ENCODE measurements at regions not wholly inside any gene's neighbourhood (a gene's known extent, or its start where the extent isn't known, plus 50 kb on each side); places are given as distances from the start of the nearest gene placed in this dataset.
"Not testable (repeated sequence)": the region's sequence is repeated elsewhere in the genome, so short reads cannot be mapped to it uniquely, and the experiment has no call there.

- DNase-seq (ENCODE audit: low read depth in 2 of 2), result not testable (repeated sequence)
Measured at GRCh38 chr3:106531771-106532329, 663.0 kb upstream of the CBLB start.

GRCh38 chr3:106533093-106533787, 664.4 kb upstream of the CBLB start:
- DNase-seq (ENCODE audit: low read depth in 2 of 2), result no peak

GRCh38 chr3:106533788-106534160, 665.0 kb upstream of the CBLB start:
- no peak for DNase-seq (ENCODE audit: low read depth in 2 of 2)

- DNase-seq (ENCODE audit: low read depth in 2 of 2), result peak; percentile 18 to 31
Measured at GRCh38 chr3:106534206-106534605, 665.4 kb upstream of the CBLB start.

GRCh38 chr3:106540743-106541142, 671.9 kb upstream of the CBLB start:
- DNase-seq (ENCODE audit: low read depth in 2 of 2), result no peak

- no peak for DNase-seq (ENCODE audit: low read depth in 2 of 2)
Measured at GRCh38 chr3:106542101-106542769, 673.4 kb upstream of the CBLB start.

- no peak for DNase-seq (ENCODE audit: low read depth in 2 of 2)
Measured at GRCh38 chr3:106552351-106553043, 683.7 kb upstream of the CBLB start.

- DNase-seq (ENCODE audit: low read depth in 2 of 2), result no peak
Measured at GRCh38 chr3:106560451-106560966, 691.7 kb upstream of the CBLB start.

- no peak for DNase-seq (ENCODE audit: low read depth in 2 of 2)
Measured at GRCh38 chr3:106566277-106566676, 697.5 kb upstream of the CBLB start.

- no peak for DNase-seq (ENCODE audit: low read depth in 2 of 2)
Measured at GRCh38 chr3:106570426-106570825, 701.6 kb upstream of the CBLB start.

- no peak for DNase-seq (ENCODE audit: low read depth in 2 of 2)
Measured at GRCh38 chr3:106573605-106574004, 704.8 kb upstream of the CBLB start.

GRCh38 chr3:106575029-106575428, 706.2 kb upstream of the CBLB start:
- DNase-seq (ENCODE audit: low read depth in 2 of 2), result no peak

- DNase-seq (ENCODE audit: low read depth in 2 of 2), result no peak
Measured at GRCh38 chr3:106577241-106577640, 708.4 kb upstream of the CBLB start.

GRCh38 chr3:106578911-106579310, 710.1 kb upstream of the CBLB start:
- no peak for DNase-seq (ENCODE audit: low read depth in 2 of 2)

- DNase-seq (ENCODE audit: low read depth in 2 of 2), result no peak
Measured at GRCh38 chr3:106582151-106582550, 713.3 kb upstream of the CBLB start.

GRCh38 chr3:106587551-106587950, 718.7 kb upstream of the CBLB start:
- no peak for DNase-seq (ENCODE audit: low read depth in 2 of 2)

GRCh38 chr3:106588739-106589138, 719.9 kb upstream of the CBLB start:
- no peak for DNase-seq (ENCODE audit: low read depth in 2 of 2)

GRCh38 chr3:106589311-106589942, 720.6 kb upstream of the CBLB start:
- DNase-seq (ENCODE audit: low read depth in 2 of 2), result no peak

GRCh38 chr3:106590216-106590615, 721.4 kb upstream of the CBLB start:
- no peak for DNase-seq (ENCODE audit: low read depth in 2 of 2)

GRCh38 chr3:106593381-106593780, 724.6 kb upstream of the CBLB start:
- no peak for DNase-seq (ENCODE audit: low read depth in 2 of 2)

GRCh38 chr3:106609666-106610301, 741.0 kb upstream of the CBLB start:
- DNase-seq (ENCODE audit: low read depth in 2 of 2), result peak; percentile 33 to 36
